Lower lobe of right lung (tissue), 2 donors: ENCODE measurements at regions not wholly inside any gene's neighbourhood (a gene's known extent, or its start where the extent isn't known, plus 50 kb on each side); places are given as distances from the start of the nearest gene placed in this dataset.
"Not testable (repeated sequence)": the region's sequence is repeated elsewhere in the genome, so short reads cannot be mapped to it uniquely, and the experiment has no call there.

Source experiments
- ATAC-seq, 2 donors: fragments of 200-7000 bp; cut with Tn5 transposase; one replicate each; pipeline ENCODE4 v1.9.1; 2020 to 2022; ENCODE audit warnings: mild to moderate bottlenecking in 2 of 2, moderate library complexity in 2 of 2
- DNase-seq: peaks from one replicate; pipeline ENCODE4 v3.0.0-alpha.2; 2020
- H3K27ac ChIP-seq: fragments of 200-600 bp; one replicate; pipeline ENCODE4 v1.8.0; 2022
- H3K27me3 ChIP-seq: fragments of 200-600 bp; one replicate; pipeline ENCODE4 v1.8.0; 2022; ENCODE audit warnings: low read depth
- H3K36me3 ChIP-seq: fragments of 200-600 bp; one replicate; pipeline ENCODE4 v1.8.0; 2022; ENCODE audit warnings: mild to moderate bottlenecking
- H3K4me1 ChIP-seq: fragments of 200-600 bp; one replicate; pipeline ENCODE4 v1.8.0; 2022
- H3K4me3 ChIP-seq: fragments of 200-600 bp; one replicate; pipeline ENCODE4 v1.8.0; 2022; ENCODE audit warnings: mild to moderate bottlenecking
- H3K9me3 ChIP-seq: fragments of 200-600 bp; one replicate; pipeline ENCODE4 v1.8.0; 2022
- CTCF ChIP-seq: fragments of 200-600 bp; IDR thresholded peaks from one replicate; pipeline ENCODE4 v1.8.0; 2022; ENCODE audit warnings: antibody characterized with exemption, mild to moderate bottlenecking
- intact Hi-C: fragments of 100-400 bp; cut with DNase I; formaldehyde crosslinking; loops from one replicate; pipeline ENCODE4 v1.11.0; 2022
- donor health status: DM: no; HTN: yes; CAD: no; lungs with severe emphysema.

GRCh38 chr1:95778217-95778616 lies 544.2 kb downstream of the RWDD3 start:
- Histone ChIP-seq H3K36me3 (no peaks in the 10 kb centered on the region), H3K27me3 (no peaks in the 10 kb centered on the region), H3K4me3 (no peak overlapping the region), H3K9me3 (no peaks in the 10 kb centered on the region), H3K27ac (no peak overlapping the region), H3K4me1 (no peaks in the 10 kb centered on the region)
- no peak for TF ChIP-seq CTCF
- intact Hi-C loops: no loop called here
- DNase-seq: no peak
- ATAC-seq: no peak

- H3K36me3 ChIP-seq: no peaks in the 10 kb centered on the region
- DNase-seq (no peak), ATAC-seq (no peak)
- H3K27ac ChIP-seq: no peak overlapping the region
- intact Hi-C loops: no loop called here
- no peaks in the 10 kb centered on the region for H3K27me3 ChIP-seq
- no peaks in the 10 kb centered on the region for H3K9me3 ChIP-seq
- TF ChIP-seq CTCF: no peak
- H3K4me3 ChIP-seq: no peak overlapping the region
- H3K4me1 ChIP-seq: no peaks in the 10 kb centered on the region
Measured at GRCh38 chr1:95780836-95781235, 546.8 kb downstream of the RWDD3 start.

- DNase-seq: no peak
- H3K27me3 ChIP-seq: no peaks in the 10 kb centered on the region
- ATAC-seq: no peak
- no peak overlapping the region for H3K27ac ChIP-seq
- H3K36me3 ChIP-seq: no peaks in the 10 kb centered on the region
- intact Hi-C loops: no loop called here
- no peak for TF ChIP-seq CTCF
- H3K9me3 ChIP-seq: no peaks in the 10 kb centered on the region
- H3K4me1 ChIP-seq: no peaks in the 10 kb centered on the region
- H3K4me3 ChIP-seq: no peak overlapping the region
Measured at GRCh38 chr1:95790136-95790535, 556.1 kb downstream of the RWDD3 start.

GRCh38 chr1:95793893-95794292 lies 559.9 kb downstream of the RWDD3 start:
- no peaks in the 10 kb centered on the region for H3K4me1 ChIP-seq
- DNase-seq: no peak
- TF ChIP-seq CTCF: no peak
- no peak overlapping the region for H3K4me3 ChIP-seq
- intact Hi-C loops: no loop called here
- ATAC-seq: no peak
- no peaks in the 10 kb centered on the region for H3K36me3 ChIP-seq
- no peak overlapping the region for H3K27ac ChIP-seq
- no peaks in the 10 kb centered on the region for H3K9me3 ChIP-seq
- H3K27me3 ChIP-seq: no peaks in the 10 kb centered on the region

- H3K27me3 ChIP-seq, intact Hi-C loops, H3K27ac ChIP-seq: not testable (repeated sequence)
Measured at GRCh38 chr1:95797761-95798160, 563.8 kb downstream of the RWDD3 start.

GRCh38 chr1:95806171-95806570 lies 572.2 kb downstream of the RWDD3 start:
- ATAC-seq: no peak
- DNase-seq: no peak
- no peaks in the 10 kb centered on the region for H3K27me3 ChIP-seq
- no peak for TF ChIP-seq CTCF
- intact Hi-C loops: no loop called here
- no peaks in the 10 kb centered on the region for H3K36me3 ChIP-seq
- H3K9me3 ChIP-seq: peaks cover 4% of the 10 kb centered on the region
- no peak overlapping the region for H3K4me3 ChIP-seq
- H3K4me1 ChIP-seq: no peaks in the 10 kb centered on the region
- H3K27ac ChIP-seq: no peak overlapping the region

More at GRCh38 chr1:95797761-95798160, 563.8 kb downstream of the RWDD3 start:
- DNase-seq, H3K36me3 ChIP-seq, ATAC-seq, H3K4me3 ChIP-seq, H3K4me1 ChIP-seq, H3K9me3 ChIP-seq: not testable (repeated sequence)
